GM23248 (cell line): ENCODE measurements at regions not wholly inside any gene's neighbourhood (a gene's known extent, or its start where the extent isn't known, plus 50 kb on each side); places are given as distances from the start of the nearest gene placed in this dataset.

Experiments
- EZH2 ChIP-seq: fragments of 200-600 bp; sonication (generic); IDR thresholded peaks from 2 replicates; pipeline ENCODE4 v1.6.1; 2018; ENCODE audit warnings: antibody characterized with exemption, mild to moderate bottlenecking; ENCODE audit not compliant: insufficient read depth, poor library complexity, severe bottlenecking
- EZH2phosphoT487 ChIP-seq: fragments of 200-600 bp; sonication (generic); IDR thresholded peaks from 2 replicates; pipeline ENCODE4 v1.6.1; 2018; ENCODE audit warnings: antibody characterized with exemption, moderate library complexity, mild to moderate bottlenecking, low read depth; ENCODE audit not compliant: insufficient read depth

GRCh38 chr12:25718081-25718731, 165.1 kb upstream of the LMNTD1 start:
- TF ChIP-seq EZH2: no peak
- TF ChIP-seq EZH2phosphoT487: no peak
